ENCODE measurements at regions not wholly inside any gene's neighbourhood (a gene's known extent, or its start where the extent isn't known, plus 50 kb on each side); places are given as distances from the start of the nearest gene placed in this dataset.

DNA sequence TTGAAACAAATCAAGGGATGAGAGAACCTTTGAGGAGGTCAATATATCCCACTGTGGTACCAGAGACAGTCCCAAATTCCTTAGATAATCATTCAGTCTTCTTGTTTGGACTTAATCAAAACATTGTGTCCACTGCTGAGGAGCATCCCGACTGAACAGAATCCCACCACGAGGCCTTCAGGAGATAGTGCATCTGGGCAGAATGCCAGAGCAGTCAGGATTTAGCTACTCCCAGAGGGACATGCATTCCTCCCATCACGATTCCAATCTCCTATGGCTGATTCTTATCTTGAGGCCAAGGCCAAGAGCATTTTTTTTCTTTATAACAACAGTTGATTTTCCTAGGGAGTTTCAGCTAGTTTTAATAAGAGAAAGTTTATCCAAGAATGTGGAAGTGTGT is 87.4 kb upstream of the COX10 start:
- TF ChIP-seq CTCF (IDR thresholded peaks at IDR 0.05), result no peak

DNA sequence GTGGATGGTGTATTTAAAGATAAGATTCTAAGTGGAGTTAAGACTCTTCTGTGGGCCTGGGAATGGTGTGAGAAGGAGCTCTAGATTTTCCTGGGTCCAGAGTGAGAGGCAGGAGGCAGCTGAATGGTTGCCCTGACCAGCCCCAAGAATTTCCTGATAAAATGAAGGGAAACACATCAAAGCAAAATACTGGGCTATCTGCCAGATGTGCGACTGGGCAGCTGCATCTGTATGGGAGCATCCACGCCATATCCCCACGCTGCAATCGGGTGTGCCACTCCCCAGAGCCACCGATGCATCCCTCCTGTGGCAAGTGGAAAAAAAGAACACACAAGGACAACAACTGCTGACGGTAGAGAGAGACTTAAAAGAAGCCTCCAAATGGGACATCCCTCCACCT is 84.3 kb upstream of the COX10 start:
- TF ChIP-seq CTCF (IDR thresholded peaks at IDR 0.05), result no peak

GRCh38 chr17:13986855-13987254 is 82.4 kb upstream of the COX10 start:
- TF ChIP-seq CTCF (IDR thresholded peaks at IDR 0.05), result no peak

GRCh38 chr17:13989138-13989537 is 80.2 kb upstream of the COX10 start:
- no peak for TF ChIP-seq CTCF (IDR thresholded peaks at IDR 0.05)

DNA sequence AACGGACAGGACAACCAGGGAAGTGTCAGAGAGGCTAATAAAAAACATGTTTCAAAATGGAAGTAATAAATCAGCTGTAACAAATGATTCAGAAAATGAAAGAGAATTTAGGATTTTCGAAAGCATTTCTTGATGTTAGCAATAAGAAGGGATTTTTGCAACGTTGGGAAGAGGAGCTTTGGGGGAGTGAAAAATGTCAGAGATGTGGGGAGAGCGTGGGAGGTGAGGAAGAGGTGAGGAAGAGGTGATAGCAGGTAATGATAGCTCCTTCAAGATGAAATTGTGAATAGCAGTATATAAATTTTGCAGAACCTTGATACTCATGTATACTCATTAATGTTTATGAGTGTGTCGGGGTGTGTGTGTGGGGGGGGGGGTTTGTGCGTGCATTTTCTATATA is 76.2 kb upstream of the COX10 start:
- TF ChIP-seq CTCF (IDR thresholded peaks at IDR 0.05), result no peak

DNA sequence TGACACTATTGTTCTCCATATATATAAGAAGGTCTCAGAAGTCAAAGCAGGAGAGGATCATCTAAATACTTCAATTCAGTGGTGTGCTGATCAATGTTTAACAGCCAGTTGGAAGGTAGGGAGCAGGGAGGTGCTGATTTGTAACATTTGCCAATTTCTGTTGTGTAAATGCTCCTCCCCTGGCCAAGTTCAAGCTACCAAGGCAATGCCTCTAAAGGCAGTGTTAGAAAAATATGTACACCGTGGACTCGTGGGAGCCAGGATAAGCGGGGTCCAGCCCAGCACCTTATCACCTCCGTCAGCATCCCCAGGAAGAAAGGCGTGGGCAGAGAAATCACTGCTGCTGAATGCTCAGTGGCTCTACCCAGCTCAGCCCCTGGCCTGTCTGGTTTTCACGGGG is 75.3 kb upstream of the COX10 start:
- no peak for TF ChIP-seq CTCF (IDR thresholded peaks at IDR 0.05)

GRCh38 chr17:13995856-13996271 is 73.4 kb upstream of the COX10 start:
- no peak for TF ChIP-seq CTCF (IDR thresholded peaks at IDR 0.05)

DNA sequence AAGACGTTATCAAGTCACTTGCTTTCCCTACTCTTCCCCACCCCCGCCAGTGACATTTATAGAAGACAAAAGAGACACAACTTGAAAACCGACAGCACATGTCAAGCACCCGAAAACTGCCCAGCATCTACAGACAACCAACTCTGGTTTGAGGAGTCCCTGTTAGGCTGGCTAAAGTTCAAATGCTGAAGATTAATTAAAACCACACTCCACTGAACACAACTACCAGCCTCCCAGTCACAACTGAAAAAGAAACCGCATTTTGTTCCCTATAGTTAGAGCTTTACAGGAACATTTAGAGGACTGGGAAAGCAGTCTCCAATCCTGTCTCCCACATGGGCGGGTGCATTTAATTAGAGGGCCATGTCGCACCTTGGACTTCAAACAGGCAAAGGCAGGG is 73.0 kb upstream of the COX10 start:
- no peak for TF ChIP-seq CTCF (IDR thresholded peaks at IDR 0.05)
